HepG2 (cell line): ENCODE measurements at regions not wholly inside any gene's neighbourhood (a gene's known extent, or its start where the extent isn't known, plus 50 kb on each side); places are given as distances from the start of the nearest gene placed in this dataset.

Source experiments
- JUND ChIP-seq: sonication (generic); formaldehyde crosslinking; IDR thresholded peaks from 2 replicates; pipeline ENCODE4 v1.8.0; 2022; ENCODE audit warnings: mild to moderate bottlenecking, missing genetic modification reagents
- KLF13 ChIP-seq: sonication (generic); formaldehyde crosslinking; IDR thresholded peaks from 2 replicates; pipeline ENCODE4 v1.4.0; 2020; ENCODE audit warnings: mild to moderate bottlenecking, missing genetic modification reagents
- MTF2 ChIP-seq: sonication (generic); formaldehyde crosslinking; IDR thresholded peaks from 2 replicates; pipeline ENCODE4 v1.5.0; 2020; ENCODE audit warnings: missing genetic modification reagents, borderline replicate concordance
- NCOA5 ChIP-seq: sonication (generic); formaldehyde crosslinking; IDR thresholded peaks from 2 replicates; pipeline ENCODE4 v1.4.0; 2020; ENCODE audit warnings: missing genetic modification reagents
- NFIB ChIP-seq: sonication (generic); formaldehyde crosslinking; IDR thresholded peaks from 2 replicates; pipeline ENCODE4 v1.9.0; 2021; ENCODE audit warnings: missing genetic modification reagents, mild to moderate bottlenecking, borderline replicate concordance
- NR1H2 ChIP-seq: sonication (generic); formaldehyde crosslinking; IDR thresholded peaks from 2 replicates; pipeline ENCODE4 v1.8.1; 2022; ENCODE audit warnings: low read depth, missing genetic modification reagents, borderline replicate concordance
- ONECUT2 ChIP-seq: sonication (generic); formaldehyde crosslinking; IDR thresholded peaks from 2 replicates; pipeline ENCODE4 v1.4.0; 2020; ENCODE audit warnings: missing genetic modification reagents
- TEAD3 ChIP-seq: optimal IDR thresholded peaks from 2 replicates; pipeline ENCODE3; 2016; ENCODE audit warnings: borderline replicate concordance
- ZFY ChIP-seq: sonication (generic); formaldehyde crosslinking; IDR thresholded peaks from 2 replicates; pipeline ENCODE4 v1.4.0; 2020; ENCODE audit warnings: missing genetic modification reagents
- ZMYM4 ChIP-seq: sonication (generic); formaldehyde crosslinking; IDR thresholded peaks from 2 replicates; pipeline ENCODE4 v1.8.1; 2023; ENCODE audit warnings: mild to moderate bottlenecking, missing genetic modification reagents
- ZNF33B ChIP-seq: sonication (generic); formaldehyde crosslinking; IDR thresholded peaks from 2 replicates; pipeline ENCODE4 v1.5.1; 2020; ENCODE audit warnings: mild to moderate bottlenecking, missing genetic modification reagents
- ZNF460 ChIP-seq: sonication (generic); formaldehyde crosslinking; IDR thresholded peaks from 2 replicates; pipeline ENCODE4 v1.5.1; 2020; ENCODE audit warnings: missing genetic modification reagents, mild to moderate bottlenecking, borderline replicate concordance
- ZNF83 ChIP-seq: sonication (generic); formaldehyde crosslinking; IDR thresholded peaks from 2 replicates; pipeline ENCODE4 v1.4.0; 2020; ENCODE audit warnings: missing genetic modification reagents, mild to moderate bottlenecking, borderline replicate concordance
- TF ChIP-seq, protein P1 (sequence below): sonication (generic); formaldehyde crosslinking; IDR thresholded peaks from 2 replicates; pipeline ENCODE4 v1.5.0; 2020; ENCODE audit warnings: missing genetic modification reagents, mild to moderate bottlenecking, borderline replicate concordance
- TF ChIP-seq, protein P2 (sequence below): sonication (generic); formaldehyde crosslinking; IDR thresholded peaks from 2 replicates; pipeline ENCODE4 v1.4.0; 2020; ENCODE audit warnings: missing genetic modification reagents, borderline replicate concordance
- TF ChIP-seq, protein P3 (sequence below): sonication (generic); formaldehyde crosslinking; IDR thresholded peaks from 2 replicates; pipeline ENCODE4 v1.8.1; 2023; ENCODE audit warnings: mild to moderate bottlenecking, moderate library complexity, missing genetic modification reagents
- TF ChIP-seq, protein P4 (sequence below): sonication (generic); formaldehyde crosslinking; IDR thresholded peaks from 2 replicates; pipeline ENCODE4 v1.9.0; 2021; ENCODE audit warnings: missing genetic modification reagents, borderline replicate concordance
- TF ChIP-seq, protein P5 (sequence below): IDR thresholded peaks from 2 replicates; pipeline ENCODE4 v1.6.1; 2016; ENCODE audit warnings: mild to moderate bottlenecking, missing biosample characterization, missing genetic modification reagents
- TF ChIP-seq, protein P6 (sequence below): sonication (generic); formaldehyde crosslinking; IDR thresholded peaks from 2 replicates; pipeline ENCODE4 v1.8.0; 2022; ENCODE audit warnings: missing genetic modification reagents, mild to moderate bottlenecking, moderate library complexity, borderline replicate concordance
- TF ChIP-seq, protein P7 (sequence below): sonication (generic); formaldehyde crosslinking; conservative IDR thresholded peaks from 2 replicates; pipeline ENCODE4 v1.4.0; 2020; ENCODE audit warnings: missing genetic modification reagents

DNA sequence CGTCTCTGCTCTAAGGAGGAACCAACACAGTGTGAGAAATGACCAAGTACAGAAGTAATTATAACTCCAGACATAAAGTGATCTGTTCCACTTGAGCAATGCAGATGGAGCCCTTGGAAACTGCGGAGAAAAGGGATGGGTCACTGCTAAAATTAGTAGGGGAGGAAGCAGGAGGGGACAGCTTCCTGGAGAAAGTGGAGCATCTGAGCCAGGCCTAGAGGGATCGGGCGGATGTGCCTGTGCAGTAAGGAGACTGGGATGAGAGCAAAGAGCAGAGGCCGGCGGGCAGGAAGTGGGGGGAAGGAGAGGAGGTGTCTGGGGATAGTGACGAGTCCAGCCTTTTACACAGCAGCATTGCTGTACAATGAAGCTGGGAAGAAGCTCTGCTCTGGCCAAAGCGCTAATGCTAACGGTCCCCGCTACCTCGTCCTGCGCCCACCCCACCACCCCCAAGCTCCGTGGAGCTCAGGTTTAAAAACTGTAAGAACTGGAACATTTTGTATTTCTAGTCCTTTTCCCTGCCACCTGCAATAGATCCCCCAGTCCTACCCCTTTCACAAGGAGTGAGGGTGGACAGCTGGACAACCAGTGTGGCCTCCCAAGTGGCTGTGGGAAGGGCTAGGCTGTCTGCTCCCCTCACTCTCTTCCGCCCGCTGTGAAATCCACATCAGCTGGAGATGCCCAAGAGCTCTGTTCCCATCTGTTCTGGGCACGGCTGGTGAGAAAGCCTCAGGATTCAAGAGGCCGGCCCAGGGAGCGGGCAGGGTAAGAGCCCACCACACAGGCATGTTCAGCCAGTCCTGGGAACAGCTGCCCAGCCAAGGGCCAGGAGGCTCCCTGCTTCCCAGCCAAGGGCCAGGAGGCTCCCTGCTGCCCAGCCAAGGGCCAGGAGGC is 53.0 kb upstream of the HES1 start (continued):
- no peak for TF ChIP-seq ZNF83 (CRISPR knock-in tag)
- no peak for TF ChIP-seq NR1H2 (CRISPR knock-in tag)
- no peak for TF ChIP-seq KLF13 (CRISPR knock-in tag)
- TF ChIP-seq ZNF460 (CRISPR knock-in tag): no peak
- TF ChIP-seq, protein P1, sequence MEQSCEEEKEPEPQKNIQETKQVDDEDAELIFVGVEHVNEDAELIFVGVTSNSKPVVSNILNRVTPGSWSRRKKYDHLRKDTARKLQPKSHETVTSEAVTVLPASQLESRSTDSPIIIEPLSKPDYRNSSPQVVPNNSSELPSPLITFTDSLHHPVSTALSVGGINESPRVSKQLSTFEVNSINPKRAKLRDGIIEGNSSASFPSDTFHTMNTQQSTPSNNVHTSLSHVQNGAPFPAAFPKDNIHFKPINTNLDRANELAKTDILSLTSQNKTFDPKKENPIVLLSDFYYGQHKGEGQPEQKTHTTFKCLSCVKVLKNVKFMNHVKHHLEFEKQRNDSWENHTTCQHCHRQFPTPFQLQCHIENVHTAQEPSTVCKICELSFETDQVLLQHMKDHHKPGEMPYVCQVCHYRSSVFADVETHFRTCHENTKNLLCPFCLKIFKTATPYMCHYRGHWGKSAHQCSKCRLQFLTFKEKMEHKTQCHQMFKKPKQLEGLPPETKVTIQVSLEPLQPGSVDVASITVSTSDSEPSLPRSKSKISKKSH: 0 out of 2 replicates have a peak, but pooled peaks have one; percentile 27
- no peak for TF ChIP-seq NCOA5
- no peak for TF ChIP-seq ONECUT2 (CRISPR knock-in tag)
- TF ChIP-seq, protein P2, sequence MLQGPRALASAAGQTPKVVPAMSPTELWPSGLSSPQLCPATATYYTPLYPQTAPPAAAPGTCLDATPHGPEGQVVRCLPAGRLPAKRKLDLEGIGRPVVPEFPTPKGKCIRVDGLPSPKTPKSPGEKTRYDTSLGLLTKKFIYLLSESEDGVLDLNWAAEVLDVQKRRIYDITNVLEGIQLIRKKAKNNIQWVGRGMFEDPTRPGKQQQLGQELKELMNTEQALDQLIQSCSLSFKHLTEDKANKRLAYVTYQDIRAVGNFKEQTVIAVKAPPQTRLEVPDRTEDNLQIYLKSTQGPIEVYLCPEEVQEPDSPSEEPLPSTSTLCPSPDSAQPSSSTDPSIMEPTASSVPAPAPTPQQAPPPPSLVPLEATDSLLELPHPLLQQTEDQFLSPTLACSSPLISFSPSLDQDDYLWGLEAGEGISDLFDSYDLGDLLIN (CRISPR knock-in tag): no peak
- TF ChIP-seq, protein P3, sequence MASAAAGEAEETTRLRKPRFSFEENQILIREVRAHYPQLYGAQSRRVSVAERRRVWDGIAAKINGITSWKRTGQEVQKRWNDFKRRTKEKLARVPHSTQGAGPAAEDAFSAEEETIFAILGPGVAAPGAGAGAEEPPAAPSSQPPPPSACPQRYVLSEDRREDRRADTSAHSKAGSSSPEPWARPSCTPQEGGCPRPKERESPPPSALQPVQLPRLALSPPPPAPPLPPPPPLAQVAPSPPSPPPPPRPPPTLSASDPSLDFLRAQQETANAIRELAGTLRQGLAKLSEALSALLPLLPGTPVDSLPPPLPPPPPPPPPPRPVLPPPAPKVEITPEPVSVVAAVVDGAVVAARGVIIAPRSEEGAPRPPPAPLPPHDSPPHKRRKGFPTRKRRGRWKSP (CRISPR knock-in tag): no peak
- no peak for TF ChIP-seq JUND (CRISPR knock-in tag)
- TF ChIP-seq ZNF33B (CRISPR knock-in tag): no peak
- TF ChIP-seq TEAD3 (CRISPR knock-in tag): peak; percentile 36
- TF ChIP-seq NFIB (CRISPR knock-in tag): no peak
- TF ChIP-seq, protein P4, sequence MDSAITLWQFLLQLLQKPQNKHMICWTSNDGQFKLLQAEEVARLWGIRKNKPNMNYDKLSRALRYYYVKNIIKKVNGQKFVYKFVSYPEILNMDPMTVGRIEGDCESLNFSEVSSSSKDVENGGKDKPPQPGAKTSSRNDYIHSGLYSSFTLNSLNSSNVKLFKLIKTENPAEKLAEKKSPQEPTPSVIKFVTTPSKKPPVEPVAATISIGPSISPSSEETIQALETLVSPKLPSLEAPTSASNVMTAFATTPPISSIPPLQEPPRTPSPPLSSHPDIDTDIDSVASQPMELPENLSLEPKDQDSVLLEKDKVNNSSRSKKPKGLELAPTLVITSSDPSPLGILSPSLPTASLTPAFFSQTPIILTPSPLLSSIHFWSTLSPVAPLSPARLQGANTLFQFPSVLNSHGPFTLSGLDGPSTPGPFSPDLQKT: no peak
- TF ChIP-seq, protein P5, sequence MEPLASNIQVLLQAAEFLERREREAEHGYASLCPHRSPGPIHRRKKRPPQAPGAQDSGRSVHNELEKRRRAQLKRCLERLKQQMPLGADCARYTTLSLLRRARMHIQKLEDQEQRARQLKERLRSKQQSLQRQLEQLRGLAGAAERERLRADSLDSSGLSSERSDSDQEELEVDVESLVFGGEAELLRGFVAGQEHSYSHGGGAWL: no peak
- TF ChIP-seq, protein P6, sequence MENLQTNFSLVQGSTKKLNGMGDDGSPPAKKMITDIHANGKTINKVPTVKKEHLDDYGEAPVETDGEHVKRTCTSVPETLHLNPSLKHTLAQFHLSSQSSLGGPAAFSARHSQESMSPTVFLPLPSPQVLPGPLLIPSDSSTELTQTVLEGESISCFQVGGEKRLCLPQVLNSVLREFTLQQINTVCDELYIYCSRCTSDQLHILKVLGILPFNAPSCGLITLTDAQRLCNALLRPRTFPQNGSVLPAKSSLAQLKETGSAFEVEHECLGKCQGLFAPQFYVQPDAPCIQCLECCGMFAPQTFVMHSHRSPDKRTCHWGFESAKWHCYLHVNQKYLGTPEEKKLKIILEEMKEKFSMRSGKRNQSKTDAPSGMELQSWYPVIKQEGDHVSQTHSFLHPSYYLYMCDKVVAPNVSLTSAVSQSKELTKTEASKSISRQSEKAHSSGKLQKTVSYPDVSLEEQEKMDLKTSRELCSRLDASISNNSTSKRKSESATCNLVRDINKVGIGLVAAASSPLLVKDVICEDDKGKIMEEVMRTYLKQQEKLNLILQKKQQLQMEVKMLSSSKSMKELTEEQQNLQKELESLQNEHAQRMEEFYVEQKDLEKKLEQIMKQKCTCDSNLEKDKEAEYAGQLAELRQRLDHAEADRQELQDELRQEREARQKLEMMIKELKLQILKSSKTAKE (CRISPR knock-in tag): no peak
- no peak for TF ChIP-seq ZMYM4 (CRISPR knock-in tag)
- peak; percentile 17; the same call in 1 of the 2 replicates for TF ChIP-seq ZFY
- TF ChIP-seq, protein P7, sequence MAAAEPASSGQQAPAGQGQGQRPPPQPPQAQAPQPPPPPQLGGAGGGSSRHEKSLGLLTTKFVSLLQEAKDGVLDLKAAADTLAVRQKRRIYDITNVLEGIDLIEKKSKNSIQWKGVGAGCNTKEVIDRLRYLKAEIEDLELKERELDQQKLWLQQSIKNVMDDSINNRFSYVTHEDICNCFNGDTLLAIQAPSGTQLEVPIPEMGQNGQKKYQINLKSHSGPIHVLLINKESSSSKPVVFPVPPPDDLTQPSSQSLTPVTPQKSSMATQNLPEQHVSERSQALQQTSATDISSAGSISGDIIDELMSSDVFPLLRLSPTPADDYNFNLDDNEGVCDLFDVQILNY (CRISPR knock-in tag): no peak
- TF ChIP-seq MTF2 (CRISPR knock-in tag): no peak
